GM06990 (cell line): ENCODE measurements at regions not wholly inside any gene's neighbourhood (a gene's known extent, or its start where the extent isn't known, plus 50 kb on each side); places are given as distances from the start of the nearest gene placed in this dataset.

Experiments
- DNase-seq: peaks from one replicate; pipeline ENCODE4 v3.0.0-alpha.2; 2011; ENCODE audit not compliant: insufficient read length; ENCODE audit errors: extremely low read depth
- H3K27me3 ChIP-seq: replicated peaks from 2 replicates; pipeline ENCODE4 v1.6.0; 2011; ENCODE audit warnings: low read length; ENCODE audit not compliant: control insufficient read depth, insufficient read depth
- H3K36me3 ChIP-seq: 2 replicates; pipeline ENCODE4 v1.5.1; 2011; ENCODE audit warnings: low read length; ENCODE audit not compliant: control insufficient read depth, insufficient read depth
- H3K4me3 ChIP-seq: replicated peaks from 2 replicates; pipeline ENCODE4 v1.5.1; 2011; ENCODE audit warnings: low read depth, mild to moderate bottlenecking, control low read depth, low read length
- TF ChIP-seq, protein P1 (sequence below): IDR thresholded peaks from 2 replicates; pipeline ENCODE4 v1.5.1; 2011; ENCODE audit warnings: low read length, control low read depth, mild to moderate bottlenecking, inconsistent platforms; ENCODE audit not compliant: insufficient read depth, poor library complexity, severe bottlenecking

DNA sequence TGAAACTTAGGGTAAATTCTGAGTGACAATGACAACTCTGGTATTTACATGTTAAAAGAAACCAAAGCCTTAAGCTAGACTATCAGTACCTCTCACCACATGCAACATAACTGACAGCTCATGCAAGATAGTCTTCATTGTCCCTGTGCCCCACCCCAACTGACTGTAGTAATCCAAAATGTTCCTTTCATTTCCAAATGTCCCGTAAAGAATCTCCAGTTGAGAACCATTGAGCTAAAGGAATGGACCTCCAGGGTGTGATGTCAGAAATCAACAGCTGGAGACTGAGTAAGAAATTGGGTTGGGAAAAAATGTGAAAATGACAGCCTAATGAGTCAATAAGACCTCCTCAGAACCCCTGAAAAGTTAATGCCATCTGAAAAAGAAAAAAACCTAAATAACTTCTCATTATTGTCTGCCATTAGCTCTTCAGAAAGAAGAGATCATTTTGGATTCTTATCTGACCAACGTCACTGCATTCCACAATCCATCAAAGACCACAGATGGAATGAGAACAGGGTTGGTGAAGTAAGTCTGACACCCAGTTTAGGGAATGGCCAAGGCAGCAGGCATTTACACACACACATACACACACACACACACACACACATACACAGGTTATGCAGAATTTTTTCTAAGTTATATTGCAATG, 51.7 kb upstream of the ACVR2A start:
- DNase-seq, result no peak
- Histone ChIP-seq H3K4me3 (no peak overlapping the region), H3K36me3 (no peaks in the 10 kb centered on the region), H3K27me3 (no peaks in the 10 kb centered on the region)
- TF ChIP-seq, protein P1, sequence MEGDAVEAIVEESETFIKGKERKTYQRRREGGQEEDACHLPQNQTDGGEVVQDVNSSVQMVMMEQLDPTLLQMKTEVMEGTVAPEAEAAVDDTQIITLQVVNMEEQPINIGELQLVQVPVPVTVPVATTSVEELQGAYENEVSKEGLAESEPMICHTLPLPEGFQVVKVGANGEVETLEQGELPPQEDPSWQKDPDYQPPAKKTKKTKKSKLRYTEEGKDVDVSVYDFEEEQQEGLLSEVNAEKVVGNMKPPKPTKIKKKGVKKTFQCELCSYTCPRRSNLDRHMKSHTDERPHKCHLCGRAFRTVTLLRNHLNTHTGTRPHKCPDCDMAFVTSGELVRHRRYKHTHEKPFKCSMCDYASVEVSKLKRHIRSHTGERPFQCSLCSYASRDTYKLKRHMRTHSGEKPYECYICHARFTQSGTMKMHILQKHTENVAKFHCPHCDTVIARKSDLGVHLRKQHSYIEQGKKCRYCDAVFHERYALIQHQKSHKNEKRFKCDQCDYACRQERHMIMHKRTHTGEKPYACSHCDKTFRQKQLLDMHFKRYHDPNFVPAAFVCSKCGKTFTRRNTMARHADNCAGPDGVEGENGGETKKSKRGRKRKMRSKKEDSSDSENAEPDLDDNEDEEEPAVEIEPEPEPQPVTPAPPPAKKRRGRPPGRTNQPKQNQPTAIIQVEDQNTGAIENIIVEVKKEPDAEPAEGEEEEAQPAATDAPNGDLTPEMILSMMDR, result no peak

DNA sequence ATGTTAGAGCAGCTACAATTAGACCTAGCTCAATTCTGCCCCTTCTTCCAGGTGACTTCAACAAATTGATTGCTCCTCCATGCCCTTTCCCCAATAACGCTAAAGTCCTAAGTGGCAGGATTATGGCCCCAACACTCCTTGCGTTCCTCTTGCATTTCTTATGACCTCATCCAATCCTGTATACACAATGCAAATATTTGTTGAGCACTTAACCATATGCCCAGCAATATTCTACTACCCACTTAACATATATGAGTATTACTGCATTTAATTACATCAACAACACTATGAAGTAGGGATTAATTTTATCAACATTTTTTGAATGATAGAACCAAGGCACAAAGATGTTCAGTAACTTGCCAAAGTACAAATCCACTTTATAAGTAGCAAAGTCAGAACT, 54.2 kb upstream of the ACVR2A start:
- TF ChIP-seq, protein P1, result no peak
- DNase-seq, result no peak
- no peak overlapping the region for H3K4me3 ChIP-seq
- no peaks in the 10 kb centered on the region for H3K36me3 ChIP-seq
- H3K27me3 ChIP-seq, result no peaks in the 10 kb centered on the region

- Histone ChIP-seq H3K27me3 (no peaks in the 10 kb centered on the region), H3K36me3 (no peaks in the 10 kb centered on the region), H3K4me3 (no peak overlapping the region)
- DNase-seq, result no peak
- TF ChIP-seq, protein P1, result no peak
Observed at GRCh38 chr2:147789720-147790119, 55.1 kb upstream of the ACVR2A start.

- DNase-seq, result no peak
- TF ChIP-seq, protein P1, result no peak
- Histone ChIP-seq H3K27me3 (no peaks in the 10 kb centered on the region), H3K36me3 (no peaks in the 10 kb centered on the region), H3K4me3 (no peak overlapping the region)
Observed at GRCh38 chr2:147789287-147789686, 55.5 kb upstream of the ACVR2A start.

- Histone ChIP-seq H3K36me3 (no peaks in the 10 kb centered on the region), H3K4me3 (no peak overlapping the region), H3K27me3 (no peaks in the 10 kb centered on the region)
- TF ChIP-seq, protein P1, result no peak
- DNase-seq, result no peak
Observed at GRCh38 chr2:147782141-147782930, 62.5 kb upstream of the ACVR2A start.

GRCh38 chr2:147779440-147779839, 65.4 kb upstream of the ACVR2A start:
- TF ChIP-seq, protein P1, result no peak
- Histone ChIP-seq H3K36me3 (no peaks in the 10 kb centered on the region), H3K27me3 (no peaks in the 10 kb centered on the region), H3K4me3 (no peak overlapping the region)
- no peak for DNase-seq
